ENCODE measurements at regions not wholly inside any gene's neighbourhood (a gene's known extent, or its start where the extent isn't known, plus 50 kb on each side); places are given as distances from the start of the nearest gene placed in this dataset.

- TF ChIP-seq EZH2phosphoT487 (IDR thresholded peaks at IDR 0.05; ENCODE audit: borderline replicate concordance, low read depth, low read length) (no peak), CTCF (conservative IDR thresholded peaks at IDR 0.05; ENCODE audit: low read length) (no peak)
These were observed 282.1 kb upstream of the GRIP1 start for GRCh38 chr12:66960704-66961690.
